C4-2B (cell line): ENCODE measurements at regions not wholly inside any gene's neighbourhood (a gene's known extent, or its start where the extent isn't known, plus 50 kb on each side); places are given as distances from the start of the nearest gene placed in this dataset.

ENCODE experiments used
- ZFX ChIP-seq: fragments of 450-650 bp; IDR thresholded peaks from 2 replicates; pipeline ENCODE4 v1.6.1; 2017
- TF ChIP-seq, protein P1 (sequence below): fragments of 450-650 bp; conservative IDR thresholded peaks from 2 replicates; pipeline ENCODE4 v1.5.1; 2017; ENCODE audit warnings: mild to moderate bottlenecking

DNA sequence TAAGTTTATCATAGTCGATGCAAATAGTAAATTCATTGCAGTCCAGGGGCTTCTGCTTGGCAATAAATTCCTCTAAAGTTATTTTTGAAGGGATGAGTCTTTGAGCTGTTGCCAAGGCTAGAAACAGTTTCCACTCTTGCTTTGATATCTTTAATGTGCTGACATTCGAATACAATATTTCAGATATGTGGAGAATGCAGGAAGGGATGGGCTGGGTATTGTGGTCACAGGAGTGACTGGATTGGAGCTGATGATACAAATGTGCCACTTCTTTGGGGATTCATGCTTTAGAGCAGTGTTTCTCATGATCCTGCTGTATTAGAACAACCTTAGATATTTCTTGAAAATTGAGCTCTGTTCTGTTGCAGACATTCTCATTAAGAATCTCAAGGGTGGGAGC lies 139.0 kb downstream of the PRDM13 start:
- TF ChIP-seq, protein P1, sequence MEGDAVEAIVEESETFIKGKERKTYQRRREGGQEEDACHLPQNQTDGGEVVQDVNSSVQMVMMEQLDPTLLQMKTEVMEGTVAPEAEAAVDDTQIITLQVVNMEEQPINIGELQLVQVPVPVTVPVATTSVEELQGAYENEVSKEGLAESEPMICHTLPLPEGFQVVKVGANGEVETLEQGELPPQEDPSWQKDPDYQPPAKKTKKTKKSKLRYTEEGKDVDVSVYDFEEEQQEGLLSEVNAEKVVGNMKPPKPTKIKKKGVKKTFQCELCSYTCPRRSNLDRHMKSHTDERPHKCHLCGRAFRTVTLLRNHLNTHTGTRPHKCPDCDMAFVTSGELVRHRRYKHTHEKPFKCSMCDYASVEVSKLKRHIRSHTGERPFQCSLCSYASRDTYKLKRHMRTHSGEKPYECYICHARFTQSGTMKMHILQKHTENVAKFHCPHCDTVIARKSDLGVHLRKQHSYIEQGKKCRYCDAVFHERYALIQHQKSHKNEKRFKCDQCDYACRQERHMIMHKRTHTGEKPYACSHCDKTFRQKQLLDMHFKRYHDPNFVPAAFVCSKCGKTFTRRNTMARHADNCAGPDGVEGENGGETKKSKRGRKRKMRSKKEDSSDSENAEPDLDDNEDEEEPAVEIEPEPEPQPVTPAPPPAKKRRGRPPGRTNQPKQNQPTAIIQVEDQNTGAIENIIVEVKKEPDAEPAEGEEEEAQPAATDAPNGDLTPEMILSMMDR: no peak
- no peak for TF ChIP-seq ZFX
